ENCODE measurements at regions not wholly inside any gene's neighbourhood (a gene's known extent, or its start where the extent isn't known, plus 50 kb on each side); places are given as distances from the start of the nearest gene placed in this dataset.
"Not testable (repeated sequence)": the region's sequence is repeated elsewhere in the genome, so short reads cannot be mapped to it uniquely, and the experiment has no call there.

GRCh38 chr17:77290759-77291558 is 150.2 kb downstream of the SEC14L1 start:
- DNase-seq, result not testable (repeated sequence)

- no peak for DNase-seq
Measured at GRCh38 chr17:77291591-77292386, 151.0 kb downstream of the SEC14L1 start.

GRCh38 chr17:77294761-77295160 is 154.0 kb downstream of the SEC14L1 start:
- DNase-seq, result no peak

- DNase-seq, result no peak
Measured at GRCh38 chr17:77295241-77295853, 154.6 kb downstream of the SEC14L1 start.

GRCh38 chr17:77296769-77297409 is 156.1 kb downstream of the SEC14L1 start:
- DNase-seq, result no peak

GRCh38 chr17:77297693-77298666 is 157.2 kb downstream of the SEC14L1 start:
- DNase-seq, result no peak

- DNase-seq, result no peak
Measured at GRCh38 chr17:77298811-77299210, 158.0 kb downstream of the SEC14L1 start.

- no peak for DNase-seq
Measured at GRCh38 chr17:77299256-77300015, 158.7 kb downstream of the SEC14L1 start.

- no peak for DNase-seq
Measured at GRCh38 chr17:77300016-77300686, 159.4 kb downstream of the SEC14L1 start.

GRCh38 chr17:77301694-77302266 is 161.0 kb downstream of the SEC14L1 start:
- no peak for DNase-seq

GRCh38 chr17:77302682-77303081 is 161.9 kb downstream of the SEC14L1 start:
- no peak for DNase-seq

- no peak for DNase-seq
Measured at GRCh38 chr17:77303620-77304019, 162.9 kb downstream of the SEC14L1 start.

- DNase-seq, result peak; percentile 33
Measured at GRCh38 chr17:77304051-77304745, 163.4 kb downstream of the SEC14L1 start.

GRCh38 chr17:77304746-77305473 is 164.1 kb downstream of the SEC14L1 start:
- no peak for DNase-seq

- no peak for DNase-seq
Measured at GRCh38 chr17:77306048-77306789, 165.4 kb downstream of the SEC14L1 start.

- no peak for DNase-seq
Measured at GRCh38 chr17:77306790-77307478, 166.2 kb downstream of the SEC14L1 start.

- no peak for DNase-seq
Measured at GRCh38 chr17:77307479-77308198, 166.9 kb downstream of the SEC14L1 start.

All from DMS79 (cell line).